Tibial nerve (tissue), 4 donors: ENCODE measurements at regions not wholly inside any gene's neighbourhood (a gene's known extent, or its start where the extent isn't known, plus 50 kb on each side); places are given as distances from the start of the nearest gene placed in this dataset.

Source experiments
- CTCF ChIP-seq, 5 experiments: fragments of 200-600 bp in 3 of 5; fragments of 450-650 bp in 2 of 5; sonication (generic) in 3 of 5; IDR thresholded peaks; one replicate each; pipeline ENCODE4 v1.5.1; 2016 to 2019; ENCODE audit warnings: antibody characterized with exemption in 5 of 5, mild to moderate bottlenecking in 3 of 5, moderate library complexity in 2 of 5
- EP300 ChIP-seq, 2 donors: sonication (generic); formaldehyde crosslinking; IDR thresholded peaks; one replicate each; pipeline ENCODE4 v1.6.1; 2017; ENCODE audit warnings: antibody characterized with exemption in 2 of 2, mild to moderate bottlenecking in 1 of 2
- POLR2A ChIP-seq, 2 donors: fragments of 450-650 bp; IDR thresholded peaks; one replicate each; pipeline ENCODE4 v1.6.1; 2017; ENCODE audit warnings: antibody characterized with exemption in 2 of 2, mild to moderate bottlenecking in 2 of 2, moderate library complexity in 2 of 2

DNA sequence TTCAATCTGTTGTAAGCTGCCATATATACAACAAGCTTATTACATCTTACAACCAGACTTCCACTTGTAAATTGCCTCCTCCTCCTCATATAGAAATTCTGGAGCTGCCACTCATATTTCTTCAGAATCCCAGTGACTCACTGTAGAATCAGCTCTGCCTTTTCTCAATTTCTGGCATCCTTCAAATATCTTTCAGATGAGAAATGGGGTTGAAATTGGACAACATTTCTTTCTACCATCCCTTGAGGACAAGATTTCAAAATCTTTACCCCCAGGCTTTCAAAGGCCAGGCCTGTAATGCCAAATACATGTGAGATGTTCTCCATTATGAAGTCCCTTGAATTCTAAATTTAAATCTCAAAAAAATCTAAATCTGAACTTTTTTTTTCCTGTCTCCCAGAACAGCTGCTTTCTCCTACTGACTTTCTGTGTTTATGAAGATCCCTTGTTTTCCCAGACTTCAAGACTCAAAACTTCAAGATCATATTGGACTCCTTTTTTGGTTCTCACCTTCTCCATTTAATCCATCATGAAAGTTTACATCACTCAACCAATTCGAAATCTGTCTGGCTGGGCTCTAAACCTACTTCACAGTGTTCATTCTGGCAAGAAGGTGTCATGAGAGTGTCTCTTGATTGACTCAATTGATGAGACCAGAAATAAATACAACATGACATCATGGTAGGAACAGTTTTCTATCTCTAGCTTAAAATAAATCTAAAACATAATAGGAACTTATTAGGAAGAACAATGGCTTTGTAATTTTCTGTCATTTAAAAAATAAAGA, 109.8 kb downstream of the HMHB1 start:
- TF ChIP-seq CTCF (IDR thresholded peaks at IDR 0.05), result no peak
- no peak for TF ChIP-seq POLR2A (IDR thresholded peaks at IDR 0.05)
- peak in 1 of 2 donors; percentile 78 for TF ChIP-seq EP300 (IDR thresholded peaks at IDR 0.05)
